GM12892 (cell line): ENCODE measurements at regions not wholly inside any gene's neighbourhood (a gene's known extent, or its start where the extent isn't known, plus 50 kb on each side); places are given as distances from the start of the nearest gene placed in this dataset.

Source experiments
- POLR2A ChIP-seq: IDR thresholded peaks from 2 replicates; pipeline ENCODE4 v1.6.1; 2011; ENCODE audit warnings: low read depth, low read length, control low read depth
- POLR2AphosphoS5 ChIP-seq: IDR thresholded peaks from 2 replicates; pipeline ENCODE4 v1.6.1; 2011; ENCODE audit warnings: low read depth, low read length, control low read depth
- TAF1 ChIP-seq: IDR thresholded peaks from 2 replicates; pipeline ENCODE4 v1.6.1; 2011; ENCODE audit warnings: low read depth, mild to moderate bottlenecking, control low read depth, low read length, borderline replicate concordance

- TF ChIP-seq POLR2A = no peak
- TF ChIP-seq TAF1 = no peak
- no peak for TF ChIP-seq POLR2AphosphoS5
These were observed 129.0 kb upstream of the FOXQ1 start for GRCh38 chr6:1182722-1183521.
